RWPE1 (cell line): ENCODE measurements at regions not wholly inside any gene's neighbourhood (a gene's known extent, or its start where the extent isn't known, plus 50 kb on each side); places are given as distances from the start of the nearest gene placed in this dataset.

ENCODE experiments used
- CTCF ChIA-PET: fragments of 350-600 bp; sonication (Branson Sonifier 250); formaldehyde crosslinking; extraction: SDS; loops from one replicate; lab custom pipeline; 2021; lab: Yijun Ruan, JAX
- POLR2A ChIA-PET: fragments of 400-600 bp; formaldehyde crosslinking; extraction: SDS; loops from one replicate; lab custom pipeline; 2020; ENCODE audit warnings: antibody characterized with exemption; ENCODE audit not compliant: low non-redundant PET; lab: Yijun Ruan, JAX
- DNase-seq: peaks from one replicate; pipeline ENCODE4 v3.0.0; 2012; ENCODE audit warnings: low spot score
- H3K27ac ChIP-seq: fragments of 450-650 bp; 2 replicates; pipeline ENCODE4 v1.5.1; 2017
- TF ChIP-seq, protein P1 (sequence below): fragments of 450-650 bp; conservative IDR thresholded peaks from 2 replicates; pipeline ENCODE4 v1.5.1; 2017; ENCODE audit warnings: low read depth, mild to moderate bottlenecking

DNA sequence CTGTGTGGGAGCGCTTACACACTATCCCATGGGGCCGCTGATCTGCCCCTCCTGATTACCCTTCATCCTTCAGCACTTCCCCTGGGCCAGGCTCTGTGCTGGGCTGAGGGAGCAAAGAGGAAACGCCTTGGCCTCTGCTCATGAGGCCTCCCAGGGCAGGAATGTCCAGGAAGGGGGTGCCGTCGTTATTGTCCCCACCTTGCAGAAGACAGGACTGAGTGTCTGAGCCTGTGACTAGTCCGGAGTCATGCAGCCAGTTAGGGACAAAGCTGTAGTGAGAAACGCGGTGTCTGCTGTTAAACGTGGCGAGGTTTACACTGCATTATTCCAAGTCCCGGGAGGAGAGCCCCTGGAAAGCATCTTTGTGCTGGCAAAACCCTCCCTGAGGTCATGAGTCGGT lies 160.0 kb downstream of the TRIM29 start:
- H3K27ac ChIP-seq: no peak overlapping the region
- CTCF ChIA-PET: no interaction called here
- POLR2A ChIA-PET: no interaction called here
- DNase-seq: no peak
- TF ChIP-seq, protein P1, sequence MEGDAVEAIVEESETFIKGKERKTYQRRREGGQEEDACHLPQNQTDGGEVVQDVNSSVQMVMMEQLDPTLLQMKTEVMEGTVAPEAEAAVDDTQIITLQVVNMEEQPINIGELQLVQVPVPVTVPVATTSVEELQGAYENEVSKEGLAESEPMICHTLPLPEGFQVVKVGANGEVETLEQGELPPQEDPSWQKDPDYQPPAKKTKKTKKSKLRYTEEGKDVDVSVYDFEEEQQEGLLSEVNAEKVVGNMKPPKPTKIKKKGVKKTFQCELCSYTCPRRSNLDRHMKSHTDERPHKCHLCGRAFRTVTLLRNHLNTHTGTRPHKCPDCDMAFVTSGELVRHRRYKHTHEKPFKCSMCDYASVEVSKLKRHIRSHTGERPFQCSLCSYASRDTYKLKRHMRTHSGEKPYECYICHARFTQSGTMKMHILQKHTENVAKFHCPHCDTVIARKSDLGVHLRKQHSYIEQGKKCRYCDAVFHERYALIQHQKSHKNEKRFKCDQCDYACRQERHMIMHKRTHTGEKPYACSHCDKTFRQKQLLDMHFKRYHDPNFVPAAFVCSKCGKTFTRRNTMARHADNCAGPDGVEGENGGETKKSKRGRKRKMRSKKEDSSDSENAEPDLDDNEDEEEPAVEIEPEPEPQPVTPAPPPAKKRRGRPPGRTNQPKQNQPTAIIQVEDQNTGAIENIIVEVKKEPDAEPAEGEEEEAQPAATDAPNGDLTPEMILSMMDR: no peak

DNA sequence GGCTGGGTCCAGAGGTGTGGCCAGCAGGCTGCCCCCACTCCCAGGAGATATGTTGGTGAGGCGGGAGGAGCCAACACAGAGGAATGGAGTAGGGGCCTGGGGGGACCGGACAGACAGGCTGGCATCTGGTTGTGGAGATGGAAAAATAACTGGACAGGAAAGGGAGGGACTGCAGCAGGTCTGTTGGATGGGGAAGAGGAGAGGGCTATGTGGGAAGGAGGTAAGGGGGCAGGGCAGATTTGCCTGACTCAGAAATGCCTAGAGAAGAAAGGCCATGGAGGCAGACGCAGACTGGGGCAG lies 160.4 kb downstream of the TRIM29 start:
- POLR2A ChIA-PET: no interaction called here
- H3K27ac ChIP-seq: no peak overlapping the region
- CTCF ChIA-PET: no interaction called here
- TF ChIP-seq, protein P1: no peak
- DNase-seq: no peak

DNA sequence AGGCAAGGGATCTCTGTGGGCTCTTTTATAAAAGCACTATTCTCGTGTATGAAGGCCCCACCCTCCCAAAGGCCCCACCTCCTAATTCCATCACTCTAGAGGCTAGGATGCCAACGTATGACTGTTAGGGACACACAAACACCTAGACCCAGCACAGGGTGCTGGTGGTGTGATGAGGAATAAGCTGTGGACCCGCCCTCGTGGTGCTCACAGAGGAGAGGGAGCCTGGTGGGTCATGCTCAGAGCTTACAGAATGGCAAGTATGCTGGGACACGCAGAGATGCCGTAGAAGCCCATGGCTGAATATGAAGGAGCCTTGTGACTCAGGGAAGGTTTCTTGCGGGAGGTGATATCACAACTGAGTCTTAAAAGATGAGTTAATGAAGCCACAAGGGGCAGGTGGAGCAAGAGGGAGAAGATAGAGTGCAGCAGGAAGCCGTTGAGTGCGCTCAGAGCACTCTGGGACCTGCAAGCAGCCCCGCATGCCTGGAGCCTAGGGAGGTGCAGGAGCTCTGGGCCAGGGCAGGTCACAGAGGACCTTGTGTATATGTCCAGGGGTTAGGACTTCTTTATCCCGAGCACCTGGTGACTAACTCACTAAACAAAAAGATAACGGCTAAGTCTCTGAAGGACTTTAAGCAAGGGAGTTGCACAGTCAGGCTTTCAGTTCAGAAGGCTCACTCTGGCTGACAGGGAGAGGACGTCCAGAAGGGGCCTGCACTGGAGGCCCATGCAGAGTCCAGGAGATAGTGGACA lies 160.9 kb downstream of the TRIM29 start:
- ChIA-PET CTCF (no interaction called here), POLR2A (no interaction called here)
- H3K27ac ChIP-seq: no peak overlapping the region
- TF ChIP-seq, protein P1: no peak
- DNase-seq: no peak

DNA sequence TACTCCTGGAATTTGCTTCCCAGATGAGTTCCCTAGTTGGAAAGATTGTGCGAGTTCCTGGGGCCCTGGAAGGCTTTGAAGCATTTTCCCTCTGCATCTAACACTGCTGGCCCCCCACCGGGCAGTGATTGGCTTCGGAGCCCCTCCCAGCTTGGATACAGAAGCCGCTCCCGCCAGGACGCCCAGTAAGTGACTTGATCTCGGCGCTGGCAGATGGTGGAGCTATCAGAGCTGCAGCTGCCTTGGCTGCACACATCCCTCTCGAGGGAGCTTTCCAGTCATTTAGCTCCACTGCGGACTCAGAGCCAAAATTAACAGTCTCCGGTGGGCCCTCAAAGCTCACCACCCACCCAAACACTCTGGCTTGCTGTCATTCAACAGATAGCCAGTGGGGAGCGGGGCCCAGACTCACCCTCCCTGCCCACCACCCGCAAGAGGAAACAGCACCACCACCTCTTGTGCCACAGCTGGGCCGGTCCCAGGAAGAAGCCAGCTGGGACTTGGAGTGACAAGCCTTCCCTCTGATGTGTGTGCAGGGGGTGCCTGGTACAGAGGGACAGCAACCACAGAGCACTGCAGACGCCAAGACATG lies 162.3 kb downstream of the TRIM29 start:
- POLR2A ChIA-PET: no interaction called here
- DNase-seq: no peak
- TF ChIP-seq, protein P1: no peak
- CTCF ChIA-PET: interaction anchor here (0.6 kb wide), 1 partner anchor 1328 kb away, joined by 6 read pairs; no protein-coding TSS in a partner anchor
- H3K27ac ChIP-seq: no peak overlapping the region

DNA sequence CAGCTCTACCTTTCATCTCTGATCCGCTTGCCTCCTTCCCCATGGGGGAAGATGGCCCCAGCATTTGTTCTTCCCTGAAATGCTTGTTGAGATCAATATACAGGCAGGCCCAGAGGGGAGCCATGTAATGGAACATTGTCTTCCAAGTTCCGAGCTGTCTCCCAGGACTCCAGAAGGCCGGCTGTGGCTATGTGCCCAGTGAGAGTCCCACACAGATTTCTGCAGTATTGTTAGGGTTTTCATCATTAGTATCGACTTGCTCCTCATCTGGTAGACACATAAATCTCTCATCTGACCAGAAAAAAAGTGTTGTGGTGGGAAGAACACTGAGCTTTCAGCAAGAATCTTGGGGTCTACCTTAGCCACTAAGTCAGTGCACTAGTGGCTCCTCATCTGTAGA lies 163.4 kb downstream of the TRIM29 start:
- TF ChIP-seq, protein P1: no peak
- no peak overlapping the region for H3K27ac ChIP-seq
- CTCF ChIA-PET: interaction anchor here (0.6 kb wide), 1 partner anchor 506 kb away, joined by 3 read pairs; no protein-coding TSS in a partner anchor
- POLR2A ChIA-PET: no interaction called here
- no peak for DNase-seq

DNA sequence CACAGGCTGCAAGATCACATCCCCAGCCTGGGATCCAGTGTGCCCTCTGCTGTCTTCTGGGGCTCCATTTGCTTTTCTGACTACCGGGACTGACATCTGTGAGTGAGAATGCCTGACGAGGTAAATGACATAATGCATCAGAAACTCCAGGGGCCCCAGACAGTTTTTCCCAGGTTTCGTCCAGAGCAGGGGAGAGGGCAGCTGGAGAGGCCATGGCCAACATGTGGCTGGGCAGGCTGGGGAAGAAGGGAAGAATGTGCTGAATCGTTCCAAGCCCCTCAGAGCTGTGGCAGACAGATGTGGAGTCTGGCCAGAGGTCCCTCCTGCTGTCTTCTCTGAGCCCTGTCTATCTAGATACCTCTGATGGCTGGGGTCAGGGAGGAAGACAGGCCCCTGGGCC lies 163.9 kb downstream of the TRIM29 start:
- ChIA-PET POLR2A (no interaction called here), CTCF (interaction anchor here (0.6 to 1.2 kb wide), 4 partner anchors 52 to 506 kb away, joined by 3 to 4 read pairs (median 3); no protein-coding TSS in a partner anchor)
- no peak for DNase-seq
- no peak overlapping the region for H3K27ac ChIP-seq
- TF ChIP-seq, protein P1: no peak
